Renal cortex interstitium (tissue), 11 donors: ENCODE measurements at regions not wholly inside any gene's neighbourhood (a gene's known extent, or its start where the extent isn't known, plus 50 kb on each side); places are given as distances from the start of the nearest gene placed in this dataset.

Experiments
- DNase-seq, 11 donors: peaks; one replicate each; pipeline ENCODE4 v3.0.0-alpha.2; 2013; ENCODE audit warnings: low read depth in 9 of 11, low spot score in 4 of 11; ENCODE audit errors: extremely low read depth in 1 of 11

DNA sequence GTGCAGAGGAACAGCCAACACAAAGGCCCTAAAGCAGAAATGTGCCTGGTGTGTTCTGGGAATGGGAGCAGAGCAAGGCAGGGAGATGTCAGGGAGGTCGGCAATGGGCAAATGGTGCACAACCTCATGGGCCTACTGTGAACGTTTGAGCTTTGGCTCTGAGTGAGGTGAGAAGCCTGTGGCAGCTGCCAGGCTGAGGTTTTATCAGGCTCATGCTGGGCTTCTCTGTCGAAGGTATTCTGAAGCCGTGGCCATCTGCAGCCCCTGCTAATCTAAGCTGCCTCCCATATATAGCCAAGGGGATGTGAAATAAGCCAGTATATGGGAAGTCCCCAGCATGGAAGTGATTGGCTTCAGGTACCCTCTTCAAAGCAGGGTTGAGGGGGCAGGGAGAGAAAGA, 193.3 kb downstream of the SLC4A3 start:
- DNase-seq, result no peak

DNA sequence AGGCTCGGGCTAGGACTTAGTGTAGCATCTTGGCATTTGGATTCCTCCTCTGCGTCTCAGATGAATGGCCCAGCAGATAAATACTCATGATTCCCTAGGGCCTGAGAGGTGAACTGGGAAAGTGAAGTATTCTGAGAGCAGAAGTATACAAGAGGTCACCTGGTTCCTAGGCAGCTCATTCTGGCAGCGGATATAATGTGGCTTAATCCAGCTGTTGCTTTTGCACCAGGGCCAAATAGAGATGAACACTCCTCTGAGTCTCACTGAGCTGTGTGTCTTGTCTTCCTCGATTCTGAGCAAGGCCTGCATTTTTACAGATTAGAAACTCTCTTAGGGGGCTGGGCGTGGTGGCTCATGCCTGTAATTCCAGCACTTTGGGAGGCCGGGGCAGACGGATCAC, 196.1 kb downstream of the SLC4A3 start:
- DNase-seq, result no peak

DNA sequence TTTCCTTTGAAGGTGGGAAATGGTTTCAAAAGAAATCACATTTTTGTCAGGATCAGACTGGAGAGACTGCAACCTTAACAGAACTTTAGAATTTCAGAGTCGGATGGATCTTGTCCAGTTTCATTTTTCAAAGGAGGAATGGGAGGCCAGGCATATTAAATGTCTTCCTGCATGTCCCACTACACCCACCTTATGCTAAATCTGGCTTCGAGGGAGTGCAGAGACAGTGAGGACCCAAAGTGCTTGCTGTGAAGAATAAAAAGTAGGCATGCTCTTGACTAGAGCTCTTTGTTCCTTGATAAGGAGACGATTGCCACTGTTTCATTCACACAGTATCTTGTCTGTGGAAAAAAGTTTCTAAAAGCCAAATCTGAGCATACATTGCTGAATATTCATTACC, 197.6 kb downstream of the SLC4A3 start:
- no peak for DNase-seq

DNA sequence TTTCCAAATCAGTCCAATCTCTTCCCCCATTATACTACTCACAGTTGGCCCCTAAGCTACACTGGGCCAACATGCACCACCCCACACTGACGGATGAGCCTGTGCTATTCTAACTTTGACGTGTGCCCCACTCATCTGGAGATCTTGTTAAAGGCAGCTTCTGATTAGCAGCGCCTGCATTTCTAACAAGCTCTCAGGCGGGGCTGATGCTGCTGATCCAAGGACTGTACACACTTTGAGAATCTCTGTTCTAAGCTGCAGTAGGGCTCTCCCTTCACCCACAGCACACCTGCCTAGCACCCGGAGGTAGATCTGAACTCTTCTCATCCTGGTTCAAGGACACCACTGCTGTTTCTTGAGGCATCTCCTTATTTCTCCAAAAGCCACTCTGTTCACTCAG, 200.7 kb downstream of the SLC4A3 start:
- no peak for DNase-seq

DNA sequence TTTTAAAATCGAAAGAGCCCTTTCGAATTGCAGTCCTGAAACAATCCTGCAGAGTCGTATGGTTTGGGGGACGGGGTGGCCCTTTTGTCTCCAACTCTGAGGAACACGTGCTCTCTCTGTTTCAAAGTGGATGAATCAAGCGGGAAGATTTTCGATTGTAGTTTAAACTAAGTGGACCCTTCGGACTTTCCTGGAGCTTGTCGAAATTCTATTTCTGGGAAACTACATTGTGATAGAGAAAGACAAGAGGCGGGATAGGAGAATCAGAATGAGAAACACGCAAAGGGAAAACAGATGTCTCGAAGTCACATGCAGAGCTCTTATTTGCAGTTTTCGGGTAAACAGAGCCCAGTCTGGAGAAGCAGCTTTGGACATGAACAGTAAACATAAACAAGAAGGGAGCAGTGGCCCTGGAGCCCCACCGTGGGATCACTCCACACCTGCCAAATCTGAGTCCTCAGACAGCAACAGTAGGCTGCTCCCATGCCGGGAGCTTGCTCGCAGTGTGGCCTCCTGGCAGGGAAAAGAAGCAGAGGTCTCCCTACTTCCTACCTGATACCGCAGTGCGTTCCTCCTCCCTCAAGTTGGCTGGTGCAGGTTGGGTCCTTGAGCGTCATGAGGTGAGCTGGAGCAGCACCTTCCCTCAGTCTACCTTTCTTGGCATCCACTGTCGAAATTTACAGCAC, 202.4 kb downstream of the SLC4A3 start:
- DNase-seq, result no peak

DNA sequence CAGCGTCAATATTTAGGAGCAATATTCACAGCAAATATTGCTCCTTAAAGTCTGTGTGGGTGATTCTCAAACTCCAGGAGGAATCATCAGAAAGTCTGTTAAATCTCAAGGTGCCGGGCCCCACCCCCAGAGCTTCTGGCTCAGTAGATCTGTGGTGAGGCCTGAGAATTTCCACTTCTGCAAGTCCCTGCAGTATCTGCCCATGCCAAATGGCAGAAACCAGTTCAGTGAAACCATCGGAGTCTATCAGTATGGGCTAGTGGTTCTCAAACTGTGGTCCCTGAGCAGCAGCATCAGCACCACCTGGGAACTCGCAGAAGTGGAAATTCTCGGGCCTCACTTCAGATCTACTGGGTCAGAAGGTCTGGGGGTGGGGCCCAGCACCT, 202.9 kb downstream of the SLC4A3 start:
- DNase-seq, result no peak

DNA sequence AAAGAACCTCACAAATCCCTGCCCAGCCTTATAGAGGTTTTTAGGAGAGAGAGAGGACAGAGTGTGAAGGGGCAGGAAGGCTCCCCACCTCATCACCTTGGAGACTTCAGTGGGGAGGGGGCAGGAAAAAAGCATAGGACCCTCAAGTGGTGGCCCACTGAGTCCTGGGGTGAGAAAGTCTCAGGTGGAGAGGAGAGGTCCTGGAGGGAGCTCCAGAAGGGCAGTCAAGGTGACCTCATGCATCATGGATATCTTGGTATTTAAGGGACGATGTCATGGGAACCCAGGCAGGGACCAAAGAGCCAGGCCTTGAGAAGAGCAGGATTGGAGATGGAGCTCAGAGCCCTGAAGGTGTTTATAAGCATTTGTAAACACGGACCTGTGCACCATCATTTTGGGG, 204.5 kb downstream of the SLC4A3 start:
- DNase-seq, result no peak

DNA sequence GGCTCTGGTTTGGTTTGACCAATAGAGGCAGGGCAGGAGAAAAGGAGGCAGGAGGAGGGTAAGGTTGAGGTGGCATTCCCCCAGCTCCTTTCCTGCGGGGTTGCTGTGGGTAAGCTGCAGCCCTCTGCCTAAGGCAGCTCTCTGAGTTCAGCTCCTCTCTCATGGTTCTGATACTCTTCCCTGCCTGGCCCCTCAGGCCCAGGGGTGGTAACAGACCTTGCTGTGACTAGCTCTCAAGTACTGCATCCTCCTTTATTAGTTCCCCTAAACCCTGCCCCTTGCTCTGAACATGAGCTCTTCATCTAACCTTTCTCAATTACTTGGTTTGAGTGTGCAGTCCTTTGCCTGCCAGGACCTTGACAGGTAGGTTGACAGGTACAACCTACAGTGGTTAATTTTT, 205.5 kb downstream of the SLC4A3 start:
- no peak for DNase-seq

DNA sequence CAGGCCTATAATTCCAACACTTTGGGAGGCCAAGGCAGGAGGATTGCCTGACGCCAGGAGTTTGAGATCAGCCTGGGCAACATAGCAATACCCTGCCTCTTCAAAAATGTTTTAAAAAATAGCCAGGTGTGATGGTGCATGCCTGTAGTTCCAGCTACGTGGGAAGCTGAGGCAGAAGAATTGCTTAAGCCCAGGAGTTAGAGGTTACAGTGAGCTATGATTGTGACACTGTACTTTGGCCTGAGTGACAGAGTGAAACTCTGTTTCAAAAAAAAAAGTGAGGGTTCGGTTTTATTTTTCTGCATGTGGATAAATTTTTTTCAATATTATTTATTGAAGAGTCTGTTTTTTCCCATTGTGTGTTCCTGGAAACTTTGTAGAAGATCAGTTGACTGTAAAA, 208.1 kb downstream of the SLC4A3 start:
- no peak for DNase-seq

DNA sequence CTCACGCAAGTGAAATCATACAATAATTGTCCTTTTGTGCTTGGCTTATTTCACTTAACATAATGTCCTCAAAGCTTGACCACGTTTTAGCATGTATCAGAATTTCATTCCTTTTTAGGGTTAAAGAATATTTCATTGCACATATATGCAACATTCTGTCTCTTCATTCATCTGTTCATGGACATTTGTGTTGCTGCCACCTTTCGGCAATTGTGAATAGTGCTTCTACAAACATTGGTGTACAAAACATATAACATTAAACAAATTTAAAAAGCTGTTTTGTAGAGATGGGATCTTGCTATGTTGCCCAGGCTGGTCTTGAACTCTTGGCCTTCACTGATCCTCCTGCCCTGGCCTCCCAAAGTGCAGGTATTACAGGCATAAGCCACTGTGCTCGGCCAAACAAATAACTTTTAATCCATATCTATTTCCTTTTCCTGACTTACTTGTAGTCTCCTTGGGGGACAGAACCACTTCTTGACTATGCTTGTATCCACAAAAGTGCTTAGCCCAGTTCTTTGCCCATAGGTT, 209.3 kb downstream of the SLC4A3 start:
- DNase-seq, result no peak

DNA sequence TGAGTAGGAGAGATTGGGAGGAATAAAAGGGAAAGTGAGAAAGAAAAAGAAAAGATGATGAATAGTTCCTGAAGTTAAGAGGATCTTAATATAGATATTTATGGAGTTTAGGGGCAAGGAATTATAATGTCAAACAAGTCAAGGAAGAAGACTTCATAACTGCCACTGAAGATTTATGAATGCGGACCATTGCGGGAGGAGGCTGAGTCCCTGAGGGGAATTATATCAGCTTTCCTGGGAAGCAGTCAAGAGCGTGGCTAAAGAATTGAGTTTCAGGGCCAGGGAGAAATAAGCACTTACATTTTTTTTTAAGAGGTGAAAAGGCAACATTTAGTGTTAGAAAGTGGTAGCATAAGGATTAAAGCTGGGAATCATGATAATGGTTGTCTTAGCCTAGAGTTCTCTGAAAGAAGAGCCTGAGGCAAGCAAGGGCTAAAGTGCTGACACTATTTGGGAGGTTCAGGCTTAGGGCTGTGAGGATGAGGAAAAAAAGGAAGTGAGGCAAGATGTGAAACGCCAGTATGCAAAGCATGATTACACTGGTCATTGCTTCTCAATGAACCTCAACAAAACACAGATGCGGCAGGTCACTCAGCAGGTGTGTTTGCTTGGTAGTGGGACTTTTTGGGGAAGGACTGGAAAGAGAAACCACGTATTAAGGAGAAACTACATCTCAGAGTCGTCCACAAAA, 217.1 kb downstream of the SLC4A3 start:
- DNase-seq, result peak in 3 of 11 donors; percentile 18 to 34 (median 31)

DNA sequence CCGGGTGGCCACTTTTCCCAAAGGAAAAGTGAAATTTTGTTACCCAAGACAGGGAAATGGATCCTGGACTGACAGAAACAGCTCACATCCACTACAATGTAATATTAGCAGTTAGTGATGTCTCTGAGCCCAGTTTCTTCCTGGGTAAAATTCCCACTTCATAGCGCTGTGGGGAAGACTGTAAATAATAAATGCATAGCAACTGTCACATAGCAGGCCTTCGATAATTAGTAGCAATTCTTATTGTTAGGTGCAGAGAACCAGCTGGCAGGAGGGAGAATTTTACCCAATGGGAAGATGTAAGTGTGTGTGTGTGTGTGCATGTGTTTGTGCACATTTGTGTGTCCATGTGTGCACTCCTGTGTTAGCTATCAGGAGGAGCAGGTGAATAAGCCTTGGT, 221.5 kb downstream of the SLC4A3 start:
- DNase-seq, result no peak

DNA sequence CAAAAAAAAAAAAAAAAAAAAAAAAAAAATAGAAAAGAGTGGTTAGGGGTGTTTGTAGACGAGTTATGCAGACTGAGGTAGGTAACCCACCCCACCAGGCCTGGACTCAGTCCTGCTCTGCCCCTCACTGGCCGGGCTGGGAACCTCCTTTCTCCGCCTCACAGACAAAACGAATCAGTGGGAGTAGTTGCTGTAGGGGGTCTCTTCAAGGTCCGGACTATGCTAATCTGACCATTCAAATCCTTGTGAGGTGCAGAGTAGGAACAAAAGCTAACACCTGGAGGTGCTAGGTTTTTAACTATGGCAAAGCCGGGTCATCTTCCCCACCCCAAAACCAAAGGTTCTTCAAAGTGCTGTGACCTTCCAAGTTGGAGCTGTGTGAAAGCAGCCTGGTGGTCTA, 223.7 kb downstream of the SLC4A3 start:
- no peak for DNase-seq

DNA sequence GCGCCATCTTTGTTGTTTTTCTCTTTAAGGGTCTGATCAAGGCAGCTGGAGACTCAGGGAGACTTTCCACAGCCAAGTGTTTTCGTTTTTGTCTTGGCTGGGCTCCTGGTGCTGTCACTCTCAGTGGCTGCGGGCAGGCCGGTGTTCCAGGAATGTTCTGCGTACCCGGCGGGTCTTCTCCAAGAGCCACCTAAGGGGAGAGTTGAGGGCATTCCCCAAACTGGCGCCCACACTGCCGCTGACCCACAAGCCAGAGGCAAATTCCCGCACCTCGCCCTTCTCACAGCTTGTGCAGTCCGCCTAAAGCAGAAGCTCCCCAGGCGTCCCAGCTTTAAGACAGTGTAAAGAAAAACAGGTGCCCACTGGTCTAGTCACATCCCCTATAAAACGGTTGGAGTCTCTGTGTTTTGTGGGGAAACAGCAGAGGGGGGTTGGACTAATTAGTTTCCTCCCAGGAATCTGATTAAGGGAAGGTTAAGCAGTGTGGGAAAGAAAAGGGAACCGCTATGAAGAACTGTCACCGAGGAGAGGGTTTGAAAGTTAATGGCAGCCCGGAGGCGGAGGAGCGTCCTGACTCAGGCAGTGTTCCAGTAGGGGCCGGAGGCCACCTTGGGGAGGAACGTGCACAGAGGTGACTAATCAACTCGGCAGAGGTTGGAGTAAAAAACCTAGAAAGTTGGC, 224.5 kb downstream of the SLC4A3 start:
- DNase-seq, result no peak

DNA sequence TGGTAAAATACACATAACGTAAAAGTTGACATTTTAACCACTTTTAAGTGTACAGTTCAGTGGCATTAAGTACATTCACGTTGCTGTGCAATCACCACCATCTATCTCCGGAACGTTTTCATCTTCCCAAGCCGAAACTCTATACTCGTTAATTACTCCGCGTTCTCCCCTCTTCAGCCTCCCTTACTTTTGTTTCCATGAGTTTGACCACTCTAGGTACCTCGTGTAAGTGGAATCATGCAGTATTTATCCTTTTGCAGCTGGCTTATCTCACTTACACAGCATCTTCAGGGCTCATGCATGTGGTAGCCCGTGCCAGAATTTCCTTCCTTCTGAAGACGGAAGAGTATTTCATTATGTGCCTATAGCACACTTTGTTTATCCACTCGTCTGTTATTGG, 225.2 kb downstream of the SLC4A3 start:
- no peak for DNase-seq

DNA sequence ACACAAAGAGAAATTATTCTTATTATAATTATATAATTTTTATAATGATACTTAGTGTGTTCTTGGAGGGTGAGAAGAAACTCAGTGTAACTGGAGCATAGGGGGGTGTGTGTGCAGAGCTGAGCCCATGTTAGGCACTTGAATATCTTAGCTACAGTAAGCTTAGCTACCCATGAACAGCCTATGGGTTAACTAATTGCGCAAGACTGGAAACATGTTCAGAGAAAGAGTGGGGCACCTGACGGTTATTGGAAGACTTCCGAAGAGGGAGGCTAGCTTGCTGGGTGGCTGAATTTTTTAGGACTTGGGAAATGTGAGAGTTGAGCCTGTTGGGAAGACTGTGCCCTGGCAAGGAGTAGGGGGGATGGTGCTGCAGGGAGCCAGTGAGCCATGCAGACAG, 229.2 kb downstream of the SLC4A3 start:
- DNase-seq, result no peak

DNA sequence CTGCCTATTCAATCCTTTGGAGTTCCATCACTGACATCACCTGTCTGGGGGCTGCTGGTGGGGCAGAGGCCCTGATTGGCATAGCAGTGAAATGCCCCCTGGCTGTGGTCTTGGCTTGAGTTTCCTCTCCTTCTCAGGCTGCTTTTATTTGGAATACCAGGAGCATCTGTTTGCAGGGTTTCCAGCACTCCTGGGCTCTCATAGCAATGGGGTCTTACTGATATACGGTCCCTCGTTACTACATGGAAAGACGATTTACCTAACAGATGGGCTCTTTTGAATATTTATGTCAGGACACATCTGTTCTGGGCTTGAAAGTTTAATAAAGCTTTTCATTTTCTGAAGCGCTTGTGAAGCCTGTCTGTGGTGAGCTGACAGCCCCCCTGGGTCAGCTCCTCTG, 230.3 kb downstream of the SLC4A3 start:
- no peak for DNase-seq

DNA sequence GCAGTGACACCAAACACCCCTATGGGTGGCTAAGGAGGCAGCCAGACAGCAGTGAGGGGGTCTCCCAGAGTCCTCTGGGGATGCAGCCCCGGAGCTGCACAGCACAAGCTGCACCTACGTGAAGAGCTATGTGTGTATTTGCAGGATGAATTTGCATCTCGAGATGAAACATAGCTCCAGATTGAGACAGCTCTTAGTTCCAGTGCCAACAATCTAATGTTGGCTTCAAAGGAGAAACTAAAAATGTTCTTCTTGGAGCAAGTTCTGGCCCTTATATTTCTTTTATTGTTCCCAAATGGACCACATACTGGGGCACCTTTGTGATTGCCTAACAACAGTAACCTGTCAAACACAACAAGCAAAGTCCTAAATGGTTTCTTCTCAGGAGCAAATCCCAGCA, 233.9 kb downstream of the SLC4A3 start:
- DNase-seq, result no peak

DNA sequence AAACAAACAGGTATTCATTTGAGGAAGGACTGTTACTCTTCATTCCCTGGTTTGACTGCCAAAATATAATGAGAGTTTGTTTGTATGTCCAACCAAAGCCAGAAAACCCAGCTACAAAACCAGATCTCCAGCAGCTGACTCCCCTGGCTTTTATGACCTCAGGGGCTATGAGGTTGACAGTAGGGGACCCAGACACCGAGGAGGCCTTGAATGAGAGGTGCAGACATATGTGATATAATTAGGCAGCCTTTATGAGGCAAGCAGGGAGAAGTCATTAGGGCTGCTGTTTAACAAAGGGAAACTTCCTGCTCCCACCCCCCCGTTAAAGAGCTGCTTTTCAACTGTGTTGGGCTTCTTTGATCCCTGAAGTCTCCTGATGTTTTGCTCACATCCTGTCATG, 236.7 kb downstream of the SLC4A3 start:
- no peak for DNase-seq

DNA sequence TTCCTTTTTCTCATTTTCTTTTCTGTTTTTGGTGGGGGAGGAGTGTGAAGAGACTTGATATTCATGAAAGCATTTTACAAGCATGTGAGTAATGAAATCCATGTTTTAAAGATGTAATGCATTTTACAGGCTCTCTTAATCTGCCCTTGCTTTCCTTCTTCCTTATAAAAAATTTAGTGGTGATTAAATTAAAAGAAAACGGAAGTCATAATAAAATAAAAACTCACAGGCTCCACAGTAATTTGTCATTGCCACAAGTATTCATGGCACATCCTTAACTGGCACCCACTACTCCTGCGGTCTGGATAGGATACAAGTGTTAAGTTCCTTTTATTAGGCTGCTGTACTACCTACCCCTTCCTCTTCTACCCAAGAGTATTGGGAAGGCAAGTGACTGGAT, 241.2 kb downstream of the SLC4A3 start:
- no peak for DNase-seq
